ENCODE measurements at regions not wholly inside any gene's neighbourhood (a gene's known extent, or its start where the extent isn't known, plus 50 kb on each side); places are given as distances from the start of the nearest gene placed in this dataset.

DNA sequence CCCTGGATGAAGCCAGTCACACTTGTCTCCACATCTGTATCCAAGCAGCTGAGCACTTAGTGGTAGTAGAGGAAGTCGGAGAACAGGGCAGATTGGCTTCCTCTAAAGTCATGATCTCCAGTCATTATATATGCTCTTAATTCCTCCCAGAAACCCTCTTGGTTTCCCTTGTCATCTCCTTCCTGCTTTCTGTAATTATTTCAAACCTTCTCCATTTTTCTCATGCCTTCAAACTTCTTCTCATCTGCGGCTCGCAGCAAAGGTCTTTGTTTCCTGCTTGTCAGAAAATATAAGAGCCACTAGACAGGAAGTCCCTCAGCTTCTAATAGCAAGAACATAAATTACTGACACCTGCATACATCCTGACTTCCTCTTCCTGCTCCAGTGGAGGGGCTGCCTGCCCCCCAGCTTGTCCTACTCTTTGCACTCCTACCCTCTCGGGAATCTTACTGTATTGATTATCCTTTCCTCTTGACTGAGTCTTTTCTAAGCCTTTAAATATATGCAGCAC, 124.6 kb upstream of the NGF start:
- no peak overlapping the region for H3K9ac ChIP-seq
- H3K27me3 ChIP-seq (ENCODE audit: control insufficient read depth, insufficient read depth, low read length): no peaks in the 10 kb centered on the region
- H3K27ac ChIP-seq: no peak overlapping the region
- H3K36me3 ChIP-seq (ENCODE audit: control insufficient read depth, insufficient read depth, low read length): no peaks in the 10 kb centered on the region
- H3K4me3 ChIP-seq (ENCODE audit: low read depth, low read length): no peak overlapping the region
- H3K79me2 ChIP-seq: no peaks in the 10 kb centered on the region
- H3K9me3 ChIP-seq (ENCODE audit: control insufficient read depth, low read length): no peaks in the 10 kb centered on the region
- TF ChIP-seq, protein P1, sequence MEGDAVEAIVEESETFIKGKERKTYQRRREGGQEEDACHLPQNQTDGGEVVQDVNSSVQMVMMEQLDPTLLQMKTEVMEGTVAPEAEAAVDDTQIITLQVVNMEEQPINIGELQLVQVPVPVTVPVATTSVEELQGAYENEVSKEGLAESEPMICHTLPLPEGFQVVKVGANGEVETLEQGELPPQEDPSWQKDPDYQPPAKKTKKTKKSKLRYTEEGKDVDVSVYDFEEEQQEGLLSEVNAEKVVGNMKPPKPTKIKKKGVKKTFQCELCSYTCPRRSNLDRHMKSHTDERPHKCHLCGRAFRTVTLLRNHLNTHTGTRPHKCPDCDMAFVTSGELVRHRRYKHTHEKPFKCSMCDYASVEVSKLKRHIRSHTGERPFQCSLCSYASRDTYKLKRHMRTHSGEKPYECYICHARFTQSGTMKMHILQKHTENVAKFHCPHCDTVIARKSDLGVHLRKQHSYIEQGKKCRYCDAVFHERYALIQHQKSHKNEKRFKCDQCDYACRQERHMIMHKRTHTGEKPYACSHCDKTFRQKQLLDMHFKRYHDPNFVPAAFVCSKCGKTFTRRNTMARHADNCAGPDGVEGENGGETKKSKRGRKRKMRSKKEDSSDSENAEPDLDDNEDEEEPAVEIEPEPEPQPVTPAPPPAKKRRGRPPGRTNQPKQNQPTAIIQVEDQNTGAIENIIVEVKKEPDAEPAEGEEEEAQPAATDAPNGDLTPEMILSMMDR (IDR thresholded peaks at IDR 0.05): no peak
- H3K4me2 ChIP-seq (ENCODE audit: low read length): no peak overlapping the region
- H2AFZ ChIP-seq: no peak overlapping the region
- H3K4me1 ChIP-seq: peaks cover 14% of the 10 kb centered on the region

DNA sequence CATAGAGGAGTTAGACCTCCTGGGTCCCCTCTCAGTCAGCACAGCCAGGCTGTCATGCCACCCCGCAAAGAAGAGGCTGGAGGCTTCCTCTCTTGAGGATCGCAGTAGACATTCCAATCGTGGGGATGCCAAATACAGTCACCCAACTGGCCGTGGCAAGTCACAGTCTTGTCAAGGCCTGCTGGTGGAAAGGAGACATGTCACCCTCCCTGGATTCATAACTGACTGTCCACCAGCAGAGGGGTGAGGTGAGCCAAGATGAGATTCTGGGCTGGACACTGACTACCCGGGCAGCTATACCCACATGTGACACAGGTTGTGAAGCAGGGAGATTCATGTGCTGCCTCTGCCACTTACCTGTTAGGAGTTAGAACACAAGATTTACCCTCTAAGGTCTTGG, 123.5 kb upstream of the NGF start:
- H2AFZ ChIP-seq: no peak overlapping the region
- no peaks in the 10 kb centered on the region for H3K79me2 ChIP-seq
- H3K27me3 ChIP-seq (ENCODE audit: control insufficient read depth, insufficient read depth, low read length): no peaks in the 10 kb centered on the region
- no peak overlapping the region for H3K4me2 ChIP-seq (ENCODE audit: low read length)
- H3K9me3 ChIP-seq (ENCODE audit: control insufficient read depth, low read length): no peaks in the 10 kb centered on the region
- H3K9ac ChIP-seq: no peak overlapping the region
- no peaks in the 10 kb centered on the region for H3K36me3 ChIP-seq (ENCODE audit: control insufficient read depth, insufficient read depth, low read length)
- H3K27ac ChIP-seq: no peak overlapping the region
- no peak overlapping the region for H3K4me3 ChIP-seq (ENCODE audit: low read depth, low read length)
- H3K4me1 ChIP-seq: peaks cover 24% of the 10 kb centered on the region
- TF ChIP-seq, protein P1 (IDR thresholded peaks at IDR 0.05): no peak

DNA sequence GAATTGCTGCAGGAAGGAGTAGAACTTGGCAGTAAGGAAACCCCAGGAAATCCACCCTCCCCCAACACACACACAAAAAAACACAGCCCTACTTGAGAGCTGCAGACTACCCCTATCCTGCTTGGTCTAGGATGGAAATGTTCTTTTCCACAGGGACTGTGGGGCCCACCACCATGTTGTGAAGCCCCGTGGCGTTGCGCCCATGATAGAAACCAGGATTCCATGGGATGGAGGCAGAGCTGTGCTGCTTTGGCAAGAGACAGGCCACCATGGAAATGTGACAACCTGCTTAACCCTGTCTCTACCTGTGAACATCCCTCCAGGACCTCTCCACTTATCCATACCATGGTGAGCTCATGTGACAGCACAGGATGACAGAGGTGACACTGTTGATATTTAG, 121.1 kb upstream of the NGF start:
- H3K79me2 ChIP-seq: no peaks in the 10 kb centered on the region

GRCh38 chr1:115458426-115459114, 120.5 kb upstream of the NGF start:
- Histone ChIP-seq H3K27ac (peak overlapping the region; percentile 95), H3K79me2 (no peaks in the 10 kb centered on the region)

More for the DNA sequence above, 121.1 kb upstream of the NGF start:
- Histone ChIP-seq H3K4me1 (peaks cover 35% of the 10 kb centered on the region), H3K36me3 (ENCODE audit: control insufficient read depth, insufficient read depth, low read length) (no peaks in the 10 kb centered on the region), H3K27ac (peak overlapping the region; percentile 95), H3K9me3 (ENCODE audit: control insufficient read depth, low read length) (no peaks in the 10 kb centered on the region), H3K9ac (no peak overlapping the region), H2AFZ (peak overlapping the region; percentile 29), H3K27me3 (ENCODE audit: control insufficient read depth, insufficient read depth, low read length) (no peaks in the 10 kb centered on the region), H3K4me3 (ENCODE audit: low read depth, low read length) (no peak overlapping the region), H3K4me2 (ENCODE audit: low read length) (no peak overlapping the region)
- TF ChIP-seq, protein P1 (IDR thresholded peaks at IDR 0.05): no peak

More at GRCh38 chr1:115458426-115459114, 120.5 kb upstream of the NGF start:
- no peak overlapping the region for H3K9ac ChIP-seq
- no peaks in the 10 kb centered on the region for H3K27me3 ChIP-seq (ENCODE audit: control insufficient read depth, insufficient read depth, low read length)
- no peak overlapping the region for H3K4me3 ChIP-seq (ENCODE audit: low read depth, low read length)
- no peak overlapping the region for H3K4me2 ChIP-seq (ENCODE audit: low read length)
- TF ChIP-seq, protein P1 (IDR thresholded peaks at IDR 0.05): no peak
- peak overlapping the region; percentile 29 for H2AFZ ChIP-seq
- no peaks in the 10 kb centered on the region for H3K36me3 ChIP-seq (ENCODE audit: control insufficient read depth, insufficient read depth, low read length)
- H3K4me1 ChIP-seq: peaks cover 39% of the 10 kb centered on the region
- no peaks in the 10 kb centered on the region for H3K9me3 ChIP-seq (ENCODE audit: control insufficient read depth, low read length)

Data from parathyroid adenoma (tissue), 2 donors.